Stimulated activated CD4-positive, alpha-beta T cell treated with anti-CD3 and anti-CD28 coated beads, Interleukin-2, amount 100 ng/mL, for 24 hours (primary cell): ENCODE measurements at regions not wholly inside any gene's neighbourhood (a gene's known extent, or its start where the extent isn't known, plus 50 kb on each side); places are given as distances from the start of the nearest gene placed in this dataset.

Source experiments
- DNase-seq, 2 donors: peaks; one replicate each; pipeline ENCODE4 v3.0.0-alpha.2; 2020

- DNase-seq: no peak
Observed at GRCh38 chr4:41318839-41319530, 62.3 kb downstream of the UCHL1 start.

DNA sequence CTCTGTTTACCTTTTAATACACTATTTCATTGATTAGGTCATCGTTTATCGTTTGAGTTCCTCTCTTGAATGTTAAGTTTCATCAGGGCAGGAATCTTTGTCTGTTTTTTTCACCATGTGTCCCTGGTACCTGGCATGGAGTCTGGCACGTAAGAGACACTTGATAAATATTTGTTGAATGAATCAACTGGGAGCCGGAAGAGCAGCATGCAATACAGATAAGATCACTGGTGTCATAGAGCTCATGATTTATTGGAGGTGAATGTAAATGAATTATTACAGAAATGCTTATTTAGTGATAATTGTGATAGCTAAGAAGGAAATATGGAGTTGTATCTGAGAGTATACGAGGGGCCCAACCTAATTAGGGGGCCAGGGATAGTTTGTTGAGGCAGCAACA lies 62.8 kb downstream of the UCHL1 start:
- DNase-seq: no peak

GRCh38 chr4:41320278-41320677 lies 63.5 kb downstream of the UCHL1 start:
- DNase-seq: no peak

GRCh38 chr4:41320786-41321185 lies 64.1 kb downstream of the UCHL1 start:
- DNase-seq: no peak

DNA sequence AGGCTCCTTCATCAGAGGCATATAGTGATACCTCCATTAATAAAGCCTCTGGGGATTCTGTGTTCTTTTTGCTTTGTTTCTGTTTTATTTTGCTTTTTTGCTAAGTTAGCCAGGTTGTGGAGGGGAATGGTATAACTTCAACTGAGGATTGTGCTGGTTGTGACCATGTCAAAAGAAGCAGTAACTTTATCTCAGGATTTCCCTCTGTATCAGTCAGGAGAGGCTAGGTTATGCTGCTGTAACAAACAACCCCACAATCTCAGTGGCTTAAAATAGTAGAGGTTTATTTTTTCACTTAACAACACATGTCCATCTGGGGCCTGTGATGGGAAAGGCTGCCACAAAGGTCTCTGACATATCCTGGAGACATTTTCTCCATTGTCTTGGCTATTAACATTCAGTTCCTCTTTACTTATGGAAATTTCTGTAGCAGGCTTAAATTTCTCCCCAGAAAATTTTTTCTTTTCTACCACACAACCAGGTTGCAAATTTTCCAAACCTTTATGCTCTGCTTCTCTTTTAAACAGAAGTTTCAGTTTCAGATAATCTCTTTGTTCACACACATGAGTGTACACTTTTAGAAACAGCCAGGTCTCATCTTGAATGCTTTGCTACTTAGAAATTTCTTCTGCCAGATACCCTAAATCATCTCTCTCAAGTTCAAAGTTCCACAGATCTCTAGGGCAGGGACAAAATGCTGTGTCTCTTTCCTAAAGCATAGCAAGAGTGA lies 64.7 kb downstream of the UCHL1 start:
- no peak for DNase-seq

DNA sequence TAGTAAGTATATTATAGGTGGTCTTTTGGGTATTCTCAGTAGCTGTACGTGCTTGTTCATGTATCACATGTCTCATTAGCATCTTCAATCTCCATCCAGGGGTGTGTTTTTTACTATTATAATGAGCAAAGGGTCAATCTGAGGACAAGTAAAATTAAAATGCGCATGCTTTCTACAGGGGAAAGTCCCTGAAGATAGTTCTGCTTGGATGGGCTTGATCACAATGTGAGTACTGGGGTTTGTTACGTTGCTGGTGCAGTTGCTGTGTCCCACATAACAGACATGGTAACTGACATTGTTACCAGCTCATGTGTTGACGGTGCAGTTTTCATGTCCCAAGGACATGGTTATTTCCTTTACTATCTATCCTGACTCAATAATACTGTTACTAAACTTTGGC lies 65.9 kb downstream of the UCHL1 start:
- DNase-seq: no peak

DNA sequence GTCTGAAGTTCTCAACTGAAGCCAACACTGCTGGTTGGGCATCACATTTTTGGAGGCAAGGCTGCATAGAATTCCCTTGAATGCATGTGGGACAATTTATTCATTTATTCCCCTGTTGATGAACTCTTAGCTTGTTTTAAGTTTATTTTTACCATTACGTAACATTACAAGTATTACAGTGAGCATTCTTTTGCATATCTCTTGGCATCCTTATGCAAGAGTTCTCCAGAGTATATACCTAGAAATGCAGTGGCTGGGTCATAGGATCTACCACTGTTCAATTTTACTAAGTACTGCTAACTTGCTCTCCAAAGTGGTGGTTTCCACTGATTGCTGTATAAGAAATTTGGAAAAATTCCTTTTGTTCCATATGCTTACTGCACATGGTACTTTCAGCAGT lies 66.5 kb downstream of the UCHL1 start:
- no peak for DNase-seq

GRCh38 chr4:41323706-41324105 lies 67.0 kb downstream of the UCHL1 start:
- DNase-seq: no peak

- DNase-seq: no peak
Observed at GRCh38 chr4:41324861-41325260, 68.1 kb downstream of the UCHL1 start.

DNA sequence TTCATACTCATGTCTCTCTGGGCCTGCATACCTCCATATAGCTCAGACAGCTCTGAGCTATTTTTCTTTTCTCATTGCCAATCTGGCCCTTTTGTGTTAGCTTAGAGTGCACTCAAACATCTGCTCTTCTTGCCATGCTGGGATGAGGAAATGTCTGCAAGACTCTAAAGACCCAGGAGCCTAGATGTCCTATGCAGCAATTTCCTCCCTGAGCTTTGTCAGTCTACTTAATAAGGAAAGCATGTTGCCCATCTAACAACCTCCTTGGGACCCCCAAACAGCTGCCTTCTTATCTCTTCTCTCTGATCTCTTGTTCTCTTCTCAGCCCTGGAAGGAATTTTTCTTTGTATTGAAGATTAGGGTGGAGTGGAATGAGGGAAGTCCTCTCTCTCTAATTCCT lies 69.2 kb downstream of the UCHL1 start:
- no peak for DNase-seq

DNA sequence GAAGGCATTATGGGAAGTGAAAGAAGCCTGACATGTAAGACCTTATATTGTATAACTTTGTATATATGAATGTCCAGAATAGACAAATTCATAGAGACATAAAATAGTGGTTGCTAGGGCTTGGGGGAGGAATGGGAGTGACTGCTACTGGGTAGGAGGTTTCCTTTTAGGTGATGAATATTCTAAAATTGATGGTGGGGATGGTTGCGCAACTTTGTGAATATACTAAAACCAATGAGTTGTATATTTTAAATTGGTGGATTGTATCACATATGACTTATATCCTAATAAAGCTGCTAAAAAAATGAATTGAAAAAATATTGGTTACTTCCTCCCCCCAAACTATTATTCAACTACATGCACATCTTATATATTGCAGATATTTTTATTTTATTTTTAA lies 70.0 kb downstream of the UCHL1 start:
- no peak for DNase-seq

DNA sequence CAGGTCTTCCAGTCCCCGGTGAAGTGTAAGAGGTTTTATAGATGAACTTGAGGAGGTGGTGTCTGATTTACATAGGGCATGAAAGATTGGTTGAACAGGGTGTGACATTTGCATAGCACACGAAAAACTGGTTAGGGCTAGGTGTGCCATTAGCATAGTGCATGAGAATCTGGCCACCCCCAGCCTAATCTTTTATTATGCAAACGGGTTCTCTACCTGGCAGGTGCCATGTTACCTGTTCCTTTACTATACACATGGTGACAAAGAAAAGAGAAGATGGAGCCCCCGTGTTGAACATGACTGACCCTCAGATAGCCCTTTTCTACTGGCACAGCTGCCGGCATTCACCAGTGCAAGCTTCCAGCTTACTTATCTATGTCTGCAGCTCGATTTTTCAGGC lies 71.0 kb downstream of the UCHL1 start:
- DNase-seq: no peak

- no peak for DNase-seq
Observed at GRCh38 chr4:41329361-41329760, 72.6 kb downstream of the UCHL1 start.

DNA sequence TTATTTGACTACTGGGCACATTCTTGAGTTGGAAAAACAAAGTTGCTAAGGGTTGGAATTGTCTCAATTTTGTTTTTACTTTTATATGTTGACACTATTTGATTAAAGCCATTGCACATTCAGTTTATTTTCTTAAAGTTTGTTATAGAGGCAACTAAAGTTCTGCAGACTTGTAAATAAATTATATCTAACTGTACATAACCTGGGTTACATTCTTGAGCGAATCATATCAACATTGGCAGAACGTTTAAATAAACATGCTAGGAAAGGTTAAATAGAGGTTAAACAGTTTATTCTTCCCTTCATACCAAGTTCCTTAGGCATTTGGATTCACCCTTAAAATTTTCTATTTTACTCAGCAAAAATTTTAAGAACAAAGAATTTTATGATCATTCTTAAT lies 74.5 kb downstream of the UCHL1 start:
- DNase-seq: no peak

DNA sequence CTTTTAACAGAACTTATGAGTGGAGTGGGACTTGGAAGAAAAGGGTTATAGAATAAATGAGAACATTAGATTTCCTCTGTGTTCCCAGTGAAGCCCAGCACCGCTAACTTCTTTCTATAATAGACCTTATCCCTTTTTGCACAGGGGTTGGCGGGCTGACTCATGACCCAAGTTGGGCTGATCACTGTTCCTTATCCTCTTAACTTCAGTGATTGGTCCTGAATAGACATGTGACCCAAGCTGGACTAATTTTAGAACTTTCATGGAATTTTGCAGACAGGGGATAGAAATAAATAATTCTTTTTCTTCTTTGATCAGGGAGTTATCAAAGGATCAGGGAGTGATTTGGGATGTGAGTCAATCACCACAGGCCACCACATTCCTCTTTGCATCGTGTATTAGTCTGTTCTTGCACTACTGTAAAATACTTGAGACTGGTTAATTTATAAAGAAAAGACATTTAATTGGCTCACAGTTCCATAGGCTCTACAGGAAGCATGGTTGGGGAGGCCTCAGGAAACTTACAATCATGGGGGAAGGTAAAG lies 75.9 kb downstream of the UCHL1 start:
- DNase-seq: no peak

DNA sequence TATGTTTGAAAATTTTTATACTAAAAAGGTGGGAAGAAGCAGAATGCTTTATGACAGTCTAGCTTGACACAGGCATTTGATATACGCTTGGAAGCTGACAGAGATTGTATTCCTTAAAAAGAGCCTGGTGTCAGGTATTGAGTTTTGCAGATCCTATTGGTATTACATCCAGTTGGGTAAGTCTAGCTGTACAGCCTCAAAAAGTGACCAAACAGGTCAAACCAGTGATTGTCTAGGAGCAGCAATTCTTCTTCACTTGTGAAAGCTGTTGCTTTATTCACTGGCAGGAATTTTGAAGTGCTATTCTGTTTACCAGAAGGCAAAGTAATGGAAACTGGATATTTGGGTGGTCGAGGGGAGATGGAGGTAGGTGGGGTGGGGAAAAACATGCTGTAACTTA lies 77.5 kb downstream of the UCHL1 start:
- no peak for DNase-seq

DNA sequence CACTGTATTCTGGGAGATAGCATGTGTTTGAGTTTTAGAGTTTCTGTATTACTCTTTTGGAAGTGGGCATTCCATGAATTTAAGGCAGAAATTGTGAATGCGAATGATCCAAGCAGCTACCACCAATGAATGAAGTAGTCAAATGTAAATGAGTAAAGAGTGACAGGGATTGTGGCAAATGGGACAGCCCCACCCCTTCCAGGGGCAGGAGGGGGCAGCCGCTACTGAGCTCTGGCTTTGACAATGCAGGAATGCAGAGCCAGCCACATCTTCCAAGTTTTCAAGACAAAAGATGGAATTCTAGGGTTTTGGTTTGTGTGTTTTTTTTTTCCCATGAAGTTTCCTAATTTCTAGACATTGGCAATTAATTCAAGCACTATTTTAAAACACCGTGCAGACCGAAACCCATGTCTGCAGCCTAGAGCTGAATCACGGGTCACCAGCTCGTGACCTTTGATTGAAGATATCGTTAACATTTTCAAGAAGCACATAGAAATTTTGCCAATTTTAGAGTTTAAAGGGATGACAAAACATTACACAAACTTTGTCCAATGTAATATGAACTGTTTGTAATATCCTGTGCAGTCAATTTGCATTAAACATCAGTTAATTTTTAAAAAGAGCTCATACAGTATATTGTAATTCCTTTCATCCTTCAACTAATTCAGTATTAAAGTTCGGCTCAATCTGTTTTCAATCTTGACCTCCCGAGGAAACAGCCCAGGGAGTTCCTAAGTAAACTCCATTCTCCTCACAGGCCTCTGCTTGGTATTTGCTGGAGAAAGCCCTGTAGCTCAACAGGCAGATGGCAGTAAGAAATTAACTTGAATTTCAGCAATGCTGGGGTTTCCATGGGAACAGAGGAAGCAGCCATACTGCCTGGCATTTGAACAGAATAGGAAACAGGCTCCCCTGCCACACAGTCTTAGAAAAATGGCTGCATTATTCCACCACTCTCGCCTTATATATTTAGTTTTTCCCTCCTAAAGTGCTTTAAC lies 83.4 kb downstream of the UCHL1 start:
- DNase-seq: no peak

DNA sequence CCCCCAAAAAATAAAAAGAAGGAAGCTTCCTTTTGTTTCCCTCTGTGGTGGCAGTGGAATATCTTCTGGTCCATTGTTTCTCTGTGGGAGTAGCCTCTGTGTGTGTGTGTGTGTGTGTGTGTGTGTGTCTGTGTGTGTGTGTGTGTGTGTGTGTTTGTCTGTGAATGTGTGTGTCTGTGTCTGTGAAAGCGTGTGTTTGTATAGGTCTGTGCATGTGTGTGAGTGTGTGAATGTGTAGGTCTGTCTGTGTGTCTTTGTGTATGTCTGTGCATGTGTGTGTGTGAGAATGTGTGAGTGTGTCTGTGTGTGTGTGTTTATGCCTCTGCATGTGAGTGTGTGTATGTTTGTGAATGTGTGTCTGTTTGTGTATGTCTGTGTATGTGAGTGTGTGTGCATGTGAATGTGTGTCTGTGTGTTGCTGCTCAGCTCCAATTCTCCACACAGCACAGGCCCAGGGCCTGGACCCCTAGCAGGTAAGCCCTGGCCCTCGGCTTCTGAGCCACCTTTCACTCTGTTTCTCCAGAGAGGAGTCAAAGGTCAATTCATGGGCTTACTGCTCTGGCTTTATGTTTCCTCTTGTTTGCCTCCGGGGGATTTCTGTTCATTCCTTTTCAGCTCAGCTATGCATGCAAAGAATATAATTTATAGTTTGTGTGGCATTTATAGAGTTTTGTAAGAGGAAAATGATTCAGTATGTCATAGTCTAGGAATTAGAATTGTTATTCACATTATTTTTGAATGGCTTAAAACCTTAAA lies 89.8 kb downstream of the UCHL1 start:
- no peak for DNase-seq

GRCh38 chr4:41349021-41349420 lies 92.3 kb downstream of the UCHL1 start:
- no peak for DNase-seq

DNA sequence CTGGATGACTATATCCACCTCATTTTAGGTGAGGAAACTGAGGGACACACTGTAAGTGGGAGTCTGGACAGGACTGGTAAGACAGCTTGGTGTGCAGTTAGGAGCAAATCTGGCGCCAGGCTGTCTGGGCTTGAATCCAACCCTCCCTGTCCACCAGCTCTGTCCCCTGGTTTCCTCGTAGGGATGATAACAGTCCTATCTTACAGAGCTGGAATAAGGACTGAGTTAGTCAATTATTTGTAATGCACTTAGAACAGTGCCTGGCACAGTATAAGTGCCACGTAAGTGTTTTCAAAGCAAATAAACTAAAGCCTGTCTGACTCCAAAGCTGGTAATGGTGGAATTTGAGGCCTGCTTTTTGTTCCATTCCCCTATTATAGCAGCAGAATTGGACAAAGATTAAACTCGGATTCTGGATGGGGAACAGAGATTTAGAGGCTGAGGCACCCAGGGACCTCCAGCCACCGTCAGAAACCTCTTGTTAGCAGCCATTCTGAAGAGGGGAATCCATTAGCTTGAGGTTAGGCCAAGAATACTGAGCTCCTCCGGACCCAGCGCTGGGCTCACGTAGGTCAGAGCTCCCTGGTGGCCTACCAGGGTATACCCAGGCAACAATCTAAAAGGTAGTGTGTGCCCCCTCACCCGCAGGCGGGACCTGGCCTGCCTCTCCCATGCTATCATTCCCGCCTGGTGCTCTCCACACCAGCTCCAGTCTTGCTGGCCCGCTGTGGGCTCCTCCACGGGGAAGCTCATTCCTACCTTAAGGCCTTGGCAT lies 102.1 kb downstream of the UCHL1 start:
- no peak for DNase-seq

- no peak for DNase-seq
Observed at GRCh38 chr4:41359422-41359775, 102.7 kb downstream of the UCHL1 start.

DNA sequence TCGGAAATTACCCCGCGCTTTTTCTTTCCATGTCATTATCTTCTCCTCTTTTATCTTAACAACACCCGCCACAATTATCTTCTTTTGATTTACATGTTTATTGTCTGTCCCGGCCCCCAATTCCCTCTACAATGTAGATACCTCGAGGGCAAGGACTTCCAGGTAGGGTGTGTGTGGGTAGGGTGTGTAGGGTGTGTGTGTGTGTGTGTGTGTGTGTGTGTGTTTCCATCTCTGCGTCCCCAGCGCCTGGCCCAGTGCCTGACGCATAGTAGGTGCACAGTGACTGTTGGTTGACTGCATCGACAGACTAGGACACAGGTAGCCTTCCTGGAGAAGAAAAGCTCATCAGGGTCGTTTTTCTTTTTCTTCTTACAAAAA lies 103.1 kb downstream of the UCHL1 start:
- DNase-seq: no peak
